Vagina (tissue), 2 donors: ENCODE measurements at regions not wholly inside any gene's neighbourhood (a gene's known extent, or its start where the extent isn't known, plus 50 kb on each side); places are given as distances from the start of the nearest gene placed in this dataset.

Experiments used
- DNase-seq, 2 donors: peaks; one replicate each; pipeline ENCODE4 v3.0.0-alpha.2; 2017; ENCODE audit errors: extremely low spot score in 2 of 2
- H3K27ac ChIP-seq: fragments of 200-600 bp; sonication (generic); one replicate; pipeline ENCODE4 v1.5.1; 2019
- H3K27me3 ChIP-seq: fragments of 200-600 bp; sonication (generic); one replicate; pipeline ENCODE4 v1.5.1; 2019
- H3K36me3 ChIP-seq, 2 donors: fragments of 200-600 bp; sonication (generic); one replicate each; pipeline ENCODE4 v1.5.1; 2017 to 2019
- H3K4me1 ChIP-seq: fragments of 200-600 bp; sonication (generic); one replicate; pipeline ENCODE4 v1.5.1; 2019
- H3K4me3 ChIP-seq, 2 donors: fragments of 200-600 bp; sonication (generic); 1 replicate in 1 of 2; 2 replicates in 1 of 2; pipeline ENCODE4 v1.5.1; 2016 to 2019
- H3K9me3 ChIP-seq: fragments of 200-600 bp; sonication (generic); one replicate; pipeline ENCODE4 v1.5.1; 2019
- CTCF ChIP-seq, 3 experiments: fragments of 450-650 bp in 2 of 3; fragments of 200-600 bp in 1 of 3; sonication (generic) in 1 of 3; IDR thresholded peaks; one replicate each; pipeline ENCODE4 v1.5.1; 2017 to 2019; ENCODE audit warnings: antibody characterized with exemption in 3 of 3, mild to moderate bottlenecking in 2 of 3, moderate library complexity in 2 of 3
- POLR2A ChIP-seq, 2 donors: fragments of 450-650 bp; IDR thresholded peaks; one replicate each; pipeline ENCODE4 v1.6.1; 2017; ENCODE audit warnings: antibody characterized with exemption in 2 of 2, mild to moderate bottlenecking in 2 of 2, moderate library complexity in 2 of 2
- POLR2AphosphoS5 ChIP-seq, 2 donors: sonication (generic); formaldehyde crosslinking; IDR thresholded peaks; one replicate each; pipeline ENCODE4 v1.9.0; 2017; ENCODE audit warnings: antibody characterized with exemption in 2 of 2, mild to moderate bottlenecking in 2 of 2, low read depth in 1 of 2; ENCODE audit not compliant: insufficient read depth in 1 of 2
- intact Hi-C: fragments of 100-400 bp; cut with DNase I; formaldehyde crosslinking; loops from one replicate; pipeline ENCODE4 v1.15.1; 2023

- H3K4me3 ChIP-seq: no peak overlapping the region
- no peaks in the 10 kb centered on the region for H3K4me1 ChIP-seq
- no peak for DNase-seq
- H3K27me3 ChIP-seq: no peaks in the 10 kb centered on the region
- no peak for TF ChIP-seq CTCF (IDR thresholded peaks at IDR 0.05)
- TF ChIP-seq POLR2AphosphoS5 (IDR thresholded peaks at IDR 0.05; ENCODE audit: insufficient read depth in 1 of 2, low read depth in 1 of 2): no peak
- no peak for TF ChIP-seq POLR2A (IDR thresholded peaks at IDR 0.05)
- intact Hi-C loops: no loop called here
- H3K9me3 ChIP-seq: no peaks in the 10 kb centered on the region
- no peaks in the 10 kb centered on the region for H3K36me3 ChIP-seq
- H3K27ac ChIP-seq: no peak overlapping the region
These were observed 178.4 kb downstream of the HERPUD2 start for GRCh38 chr7:35516498-35516897.

- Histone ChIP-seq H3K4me3 (no peak overlapping the region), H3K9me3 (no peaks in the 10 kb centered on the region), H3K27ac (no peak overlapping the region), H3K27me3 (no peaks in the 10 kb centered on the region), H3K4me1 (no peaks in the 10 kb centered on the region), H3K36me3 (no peaks in the 10 kb centered on the region)
- intact Hi-C loops: no loop called here
- DNase-seq: no peak
- no peak for TF ChIP-seq CTCF (IDR thresholded peaks at IDR 0.05)
- no peak for TF ChIP-seq POLR2AphosphoS5 (IDR thresholded peaks at IDR 0.05; ENCODE audit: insufficient read depth in 1 of 2, low read depth in 1 of 2)
- TF ChIP-seq POLR2A (IDR thresholded peaks at IDR 0.05): no peak
These were observed 181.1 kb downstream of the HERPUD2 start for GRCh38 chr7:35513828-35514227.

GRCh38 chr7:35513195-35513594 lies 181.7 kb downstream of the HERPUD2 start:
- no peak for DNase-seq
- Histone ChIP-seq H3K36me3 (no peaks in the 10 kb centered on the region), H3K27me3 (no peaks in the 10 kb centered on the region), H3K27ac (no peak overlapping the region), H3K4me3 (no peak overlapping the region), H3K9me3 (no peaks in the 10 kb centered on the region), H3K4me1 (no peaks in the 10 kb centered on the region)
- intact Hi-C loops: no loop called here
- TF ChIP-seq POLR2A (IDR thresholded peaks at IDR 0.05) (no peak), POLR2AphosphoS5 (IDR thresholded peaks at IDR 0.05; ENCODE audit: insufficient read depth in 1 of 2, low read depth in 1 of 2) (no peak), CTCF (IDR thresholded peaks at IDR 0.05) (no peak)

- no peaks in the 10 kb centered on the region for H3K36me3 ChIP-seq
- TF ChIP-seq POLR2A (IDR thresholded peaks at IDR 0.05) (no peak), CTCF (IDR thresholded peaks at IDR 0.05) (no peak), POLR2AphosphoS5 (IDR thresholded peaks at IDR 0.05; ENCODE audit: insufficient read depth in 1 of 2, low read depth in 1 of 2) (no peak)
- H3K9me3 ChIP-seq: no peaks in the 10 kb centered on the region
- H3K27me3 ChIP-seq: no peaks in the 10 kb centered on the region
- intact Hi-C loops: no loop called here
- DNase-seq: no peak
- H3K27ac ChIP-seq: no peak overlapping the region
- H3K4me3 ChIP-seq: no peak overlapping the region
- no peaks in the 10 kb centered on the region for H3K4me1 ChIP-seq
These were observed 182.2 kb downstream of the HERPUD2 start for GRCh38 chr7:35512716-35513115.

- TF ChIP-seq POLR2A (IDR thresholded peaks at IDR 0.05) (no peak), POLR2AphosphoS5 (IDR thresholded peaks at IDR 0.05; ENCODE audit: insufficient read depth in 1 of 2, low read depth in 1 of 2) (no peak), CTCF (IDR thresholded peaks at IDR 0.05) (no peak)
- Histone ChIP-seq H3K4me1 (no peaks in the 10 kb centered on the region), H3K4me3 (no peak overlapping the region), H3K27me3 (no peaks in the 10 kb centered on the region), H3K27ac (no peak overlapping the region), H3K36me3 (no peaks in the 10 kb centered on the region), H3K9me3 (no peaks in the 10 kb centered on the region)
- no peak for DNase-seq
- intact Hi-C loops: no loop called here
These were observed 186.1 kb downstream of the HERPUD2 start for GRCh38 chr7:35508623-35509400.
